LNCaP clone FGC (cell line): ENCODE measurements at regions not wholly inside any gene's neighbourhood (a gene's known extent, or its start where the extent isn't known, plus 50 kb on each side); places are given as distances from the start of the nearest gene placed in this dataset.

Experiments used
- DNase-seq: peaks from one replicate; pipeline ENCODE4 v3.0.0-alpha.2; 2011; ENCODE audit warnings: low read depth
- H3K4me3 ChIP-seq: 2 replicates; pipeline ENCODE4 v1.5.1; 2011; ENCODE audit warnings: mild to moderate bottlenecking, low read depth, low read length, control low read depth
- CTCF ChIP-seq: IDR thresholded peaks from 2 replicates; pipeline ENCODE4 v1.5.1; 2012; ENCODE audit warnings: mild to moderate bottlenecking; ENCODE audit not compliant: control insufficient read depth, insufficient read depth; ENCODE audit errors: extremely low read depth

GRCh38 chr15:26358708-26359107, 414.2 kb downstream of the GABRB3 start:
- no peak for TF ChIP-seq CTCF
- no peak overlapping the region for H3K4me3 ChIP-seq
- DNase-seq = no peak

GRCh38 chr15:26357653-26358052, 415.2 kb downstream of the GABRB3 start:
- no peak for DNase-seq

GRCh38 chr15:26355472-26356074, 417.3 kb downstream of the GABRB3 start:
- TF ChIP-seq CTCF = no peak
- H3K4me3 ChIP-seq = no peak overlapping the region
- no peak for DNase-seq

More at GRCh38 chr15:26357653-26358052, 415.2 kb downstream of the GABRB3 start:
- H3K4me3 ChIP-seq = no peak overlapping the region
- no peak for TF ChIP-seq CTCF

GRCh38 chr15:26352909-26353308, 420.0 kb downstream of the GABRB3 start:
- no peak overlapping the region for H3K4me3 ChIP-seq
- no peak for TF ChIP-seq CTCF
- DNase-seq = no peak

GRCh38 chr15:26352406-26352805, 420.5 kb downstream of the GABRB3 start:
- no peak overlapping the region for H3K4me3 ChIP-seq
- no peak for DNase-seq
- TF ChIP-seq CTCF = no peak

- H3K4me3 ChIP-seq = no peak overlapping the region
- no peak for TF ChIP-seq CTCF
- no peak for DNase-seq
Observed at GRCh38 chr15:26325495-26325894, 447.4 kb downstream of the GABRB3 start.

DNA sequence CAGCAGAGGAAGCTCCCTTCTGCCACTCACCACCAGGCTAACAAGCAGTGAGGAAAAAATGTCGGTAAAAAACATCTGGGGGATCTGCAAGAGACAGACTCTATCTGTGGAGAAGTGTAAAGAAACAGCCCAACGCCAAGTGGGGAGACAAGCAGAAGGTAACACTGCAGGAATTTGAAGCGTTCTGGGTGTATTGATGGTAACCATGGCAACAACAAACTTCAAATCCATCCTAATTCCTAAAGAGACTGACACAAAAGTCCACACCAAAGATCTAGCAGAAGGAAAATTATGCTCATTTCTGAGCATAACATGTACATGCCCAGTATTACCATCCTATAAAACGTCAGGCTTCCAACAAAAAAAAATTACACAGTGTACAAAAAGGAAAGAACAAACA, 449.3 kb downstream of the GABRB3 start:
- H3K4me3 ChIP-seq = no peak overlapping the region

More for the DNA sequence above, 449.3 kb downstream of the GABRB3 start:
- DNase-seq = no peak
- no peak for TF ChIP-seq CTCF
